KMS-11 (cell line): ENCODE measurements at regions not wholly inside any gene's neighbourhood (a gene's known extent, or its start where the extent isn't known, plus 50 kb on each side); places are given as distances from the start of the nearest gene placed in this dataset.

ENCODE experiments used
- H2AFZ ChIP-seq: fragments of 200-600 bp; sonication (generic); 2 replicates; pipeline ENCODE4 v1.6.1; 2016; ENCODE audit warnings: antibody characterized with exemption, mixed run types, low read depth
- H3K27ac ChIP-seq: fragments of 200-600 bp; sonication (generic); 2 replicates; pipeline ENCODE4 v1.6.1; 2016; ENCODE audit warnings: mild to moderate bottlenecking, mixed run types
- H3K27me3 ChIP-seq: fragments of 200-600 bp; sonication (generic); 2 replicates; pipeline ENCODE4 v1.6.1; 2017; ENCODE audit warnings: mild to moderate bottlenecking, low read depth, mixed run types, moderate library complexity; ENCODE audit not compliant: insufficient read depth
- H3K36me3 ChIP-seq: fragments of 200-600 bp; sonication (generic); 2 replicates; pipeline ENCODE4 v1.6.1; 2017; ENCODE audit warnings: mild to moderate bottlenecking, mixed run types; ENCODE audit not compliant: insufficient read depth
- H3K4me1 ChIP-seq: fragments of 200-600 bp; sonication (generic); 2 replicates; pipeline ENCODE4 v1.6.1; 2016; ENCODE audit warnings: mild to moderate bottlenecking, low read depth, mixed run types; ENCODE audit not compliant: poor library complexity, severe bottlenecking
- H3K4me2 ChIP-seq: fragments of 200-600 bp; sonication (generic); 2 replicates; pipeline ENCODE4 v1.7.0; 2016; ENCODE audit warnings: mild to moderate bottlenecking, mixed run types
- H3K4me3 ChIP-seq: fragments of 200-600 bp; sonication (generic); IDR thresholded peaks from 2 replicates; pipeline ENCODE4 v1.6.1; 2017; ENCODE audit warnings: low read depth, low read length, mixed read lengths; ENCODE audit not compliant: insufficient read depth
- H3K79me2 ChIP-seq: fragments of 200-600 bp; sonication (generic); 2 replicates; pipeline ENCODE4 v1.6.1; 2016; ENCODE audit warnings: low read depth, mixed run types; ENCODE audit not compliant: insufficient read depth
- H3K9ac ChIP-seq: fragments of 200-600 bp; sonication (generic); 2 replicates; pipeline ENCODE4 v1.6.1; 2016; ENCODE audit warnings: mild to moderate bottlenecking, mixed run types
- H4K20me1 ChIP-seq: fragments of 200-600 bp; sonication (generic); 2 replicates; pipeline ENCODE4 v1.6.1; 2016; ENCODE audit warnings: mild to moderate bottlenecking, mixed run types; ENCODE audit not compliant: insufficient read depth
- CTCF ChIP-seq: fragments of 200-600 bp; sonication (generic); conservative IDR thresholded peaks from 2 replicates; pipeline ENCODE4 v1.6.1; 2017; ENCODE audit warnings: low read depth, mild to moderate bottlenecking, antibody characterized with exemption, low read length, moderate library complexity, mixed read lengths

- Histone ChIP-seq H2AFZ (no peak overlapping the region), H3K27me3 (no peaks in the 10 kb centered on the region), H3K27ac (no peak overlapping the region), H4K20me1 (no peaks in the 10 kb centered on the region), H3K4me3 (no peak overlapping the region), H3K4me2 (no peak overlapping the region), H3K36me3 (no peaks in the 10 kb centered on the region), H3K79me2 (no peaks in the 10 kb centered on the region), H3K4me1 (no peaks in the 10 kb centered on the region), H3K9ac (no peak overlapping the region)
- no peak for TF ChIP-seq CTCF
Measured at GRCh38 chr3:14330508-14330907, 71.9 kb upstream of the SLC6A6 start.

DNA sequence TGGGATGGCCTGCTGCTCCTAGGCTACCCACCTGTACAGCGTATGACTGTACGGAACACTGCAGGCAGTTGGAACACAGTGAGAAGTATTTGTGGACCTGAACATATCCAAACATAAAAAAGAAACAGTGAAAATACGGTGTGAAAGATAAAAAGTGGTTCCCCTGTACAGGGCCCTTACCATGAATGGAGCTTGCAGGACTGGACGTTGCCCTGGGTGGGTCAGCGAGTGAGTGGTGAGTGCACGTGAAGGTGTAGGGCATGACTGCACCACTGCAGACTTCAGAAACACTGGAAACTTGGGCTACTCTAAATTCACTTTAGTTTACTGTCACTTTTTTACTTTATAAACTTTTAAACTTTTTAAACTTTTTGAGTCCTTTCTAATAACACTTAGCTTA is 71.2 kb upstream of the SLC6A6 start:
- no peak overlapping the region for H3K27ac ChIP-seq
- H3K4me1 ChIP-seq = no peaks in the 10 kb centered on the region
- no peak overlapping the region for H2AFZ ChIP-seq
- no peaks in the 10 kb centered on the region for H3K36me3 ChIP-seq
- TF ChIP-seq CTCF = no peak
- no peak overlapping the region for H3K4me3 ChIP-seq
- H3K9ac ChIP-seq = no peak overlapping the region
- H3K27me3 ChIP-seq = no peaks in the 10 kb centered on the region
- H3K4me2 ChIP-seq = no peak overlapping the region
- no peaks in the 10 kb centered on the region for H4K20me1 ChIP-seq
- H3K79me2 ChIP-seq = no peaks in the 10 kb centered on the region

DNA sequence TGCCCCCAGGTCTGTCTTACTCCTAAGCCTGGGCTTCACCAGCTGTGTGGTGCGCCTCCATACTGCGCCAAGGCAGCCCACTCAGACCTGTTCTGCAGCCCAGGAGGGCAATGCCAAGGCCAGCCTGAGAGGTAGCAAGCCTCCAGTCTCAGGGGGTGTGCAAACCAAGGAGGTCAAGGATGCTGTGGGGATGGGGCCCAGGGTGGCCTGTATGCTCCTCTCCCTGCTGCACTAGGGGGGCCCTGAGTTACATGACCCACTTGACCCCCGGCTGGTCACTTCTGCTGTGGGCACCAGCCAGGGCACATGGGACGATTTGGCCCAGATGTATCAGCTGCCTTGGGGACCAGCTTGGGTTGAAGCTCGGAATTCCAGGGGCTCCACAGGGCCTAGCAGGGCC is 70.0 kb upstream of the SLC6A6 start:
- no peak for TF ChIP-seq CTCF
- Histone ChIP-seq H3K4me3 (no peak overlapping the region), H3K9ac (no peak overlapping the region), H4K20me1 (no peaks in the 10 kb centered on the region), H3K27me3 (no peaks in the 10 kb centered on the region), H3K27ac (no peak overlapping the region), H2AFZ (no peak overlapping the region), H3K36me3 (no peaks in the 10 kb centered on the region), H3K4me1 (no peaks in the 10 kb centered on the region), H3K79me2 (no peaks in the 10 kb centered on the region), H3K4me2 (no peak overlapping the region)

- H3K36me3 ChIP-seq = no peaks in the 10 kb centered on the region
- H3K4me2 ChIP-seq = no peak overlapping the region
- TF ChIP-seq CTCF = no peak
- H3K27me3 ChIP-seq = no peaks in the 10 kb centered on the region
- H3K27ac ChIP-seq = no peak overlapping the region
- H3K9ac ChIP-seq = no peak overlapping the region
- no peaks in the 10 kb centered on the region for H3K4me1 ChIP-seq
- H3K4me3 ChIP-seq = no peak overlapping the region
- H4K20me1 ChIP-seq = no peaks in the 10 kb centered on the region
- no peaks in the 10 kb centered on the region for H3K79me2 ChIP-seq
- H2AFZ ChIP-seq = no peak overlapping the region
Measured at GRCh38 chr3:14333215-14333614, 69.2 kb upstream of the SLC6A6 start.

DNA sequence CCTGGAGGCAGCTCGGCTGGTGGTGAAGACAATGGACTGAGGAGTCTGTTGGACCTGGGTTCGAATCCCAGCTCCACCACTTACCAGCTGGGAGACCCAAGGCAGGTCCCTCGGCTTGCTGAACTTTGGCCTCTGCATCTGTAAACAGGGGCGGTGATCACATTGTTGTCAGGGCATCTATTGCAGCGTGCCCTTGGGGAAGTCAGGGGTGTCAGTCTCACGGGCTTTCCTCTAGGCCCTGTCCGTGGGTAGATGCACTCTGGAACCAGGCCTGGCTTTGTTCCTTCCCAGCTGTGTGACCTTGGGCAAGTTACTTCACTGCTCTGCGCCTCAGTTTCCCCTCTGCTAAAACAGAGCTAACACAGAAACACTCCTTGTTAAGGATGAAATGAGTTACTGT is 68.8 kb upstream of the SLC6A6 start:
- Histone ChIP-seq H3K36me3 (no peaks in the 10 kb centered on the region), H3K27ac (no peak overlapping the region), H3K4me2 (no peak overlapping the region), H3K4me1 (no peaks in the 10 kb centered on the region), H3K79me2 (no peaks in the 10 kb centered on the region), H3K27me3 (no peaks in the 10 kb centered on the region), H3K9ac (no peak overlapping the region), H4K20me1 (no peaks in the 10 kb centered on the region), H3K4me3 (no peak overlapping the region), H2AFZ (no peak overlapping the region)
- TF ChIP-seq CTCF = no peak
